Gastrocnemius medialis (tissue), 4 donors: ENCODE measurements at regions not wholly inside any gene's neighbourhood (a gene's known extent, or its start where the extent isn't known, plus 50 kb on each side); places are given as distances from the start of the nearest gene placed in this dataset.

Experiments
- ATAC-seq, 2 donors: fragments of 150-250 bp; one replicate each; pipeline ENCODE4 v1.9.1; 2016
- DNase-seq, 2 donors: peaks; one replicate each; pipeline ENCODE4 v3.0.0-alpha.2; 2019
- H3K27ac ChIP-seq, 4 donors: fragments of 200-600 bp; sonication (generic); 1 replicate in 1 of 4; 2 replicates in 3 of 4; pipeline ENCODE4 v1.5.1; 2016 to 2018; ENCODE audit warnings: mild to moderate bottlenecking in 2 of 4, moderate library complexity in 1 of 4
- H3K27me3 ChIP-seq, 3 donors: fragments of 200-600 bp; sonication (generic) in 2 of 3; 1 replicate in 1 of 3; 2 replicates in 2 of 3; pipeline versions ENCODE4 v1.5.1 to v1.6.0; 2016 to 2019; ENCODE audit warnings: mild to moderate bottlenecking in 1 of 3, moderate library complexity in 1 of 3
- H3K36me3 ChIP-seq, 2 donors: fragments of 200-600 bp; sonication (generic) in 1 of 2; one replicate each; pipeline ENCODE4 v1.5.1; 2017 to 2018
- H3K4me1 ChIP-seq, 2 donors: fragments of 200-600 bp; sonication (generic) in 1 of 2; one replicate each; pipeline ENCODE4 v1.5.1; 2016 to 2017; ENCODE audit warnings: mild to moderate bottlenecking in 2 of 2
- H3K4me3 ChIP-seq, 4 donors: fragments of 200-600 bp; sonication (generic) in 3 of 4; 1 replicate in 1 of 4; 2 replicates in 3 of 4; pipeline ENCODE4 v1.5.1; 2016 to 2019; ENCODE audit warnings: mild to moderate bottlenecking in 2 of 4
- H3K9me3 ChIP-seq, 3 donors: fragments of 200-600 bp; sonication (generic) in 2 of 3; 1 replicate in 1 of 3; 2 replicates in 2 of 3; pipeline ENCODE4 v1.5.1; 2016 to 2019
- POLR2A ChIP-seq, 2 donors: fragments of 450-650 bp; IDR thresholded peaks; one replicate each; pipeline ENCODE4 v1.6.1; 2017; ENCODE audit warnings: antibody characterized with exemption in 2 of 2, mild to moderate bottlenecking in 2 of 2, moderate library complexity in 2 of 2
- in situ Hi-C, 4 donors: fragments of 200-750 bp; cut with MboI; loops; one replicate each; pipeline versions ENCODE4 v1.15.0 to v1.8.0; 2017; ENCODE audit warnings: low sequenced_read_pairs in 4 of 4
- intact Hi-C: fragments of 100-400 bp; cut with DNase I; formaldehyde crosslinking; loops from one replicate; pipeline ENCODE4 v1.15.1; 2023; ENCODE audit warnings: low total_unique reads
- TF ChIP-seq, protein P1 (sequence below), 5 experiments: fragments of 450-650 bp in 3 of 5; fragments of 200-600 bp in 2 of 5; sonication (generic) in 2 of 5; IDR thresholded peaks in 4 of 5; conservative IDR thresholded peaks in 1 of 5; 1 replicate in 4 of 5; 2 replicates in 1 of 5; pipeline ENCODE4 v1.5.1; 2016 to 2019; ENCODE audit warnings: antibody characterized with exemption in 5 of 5, mild to moderate bottlenecking in 3 of 5, moderate library complexity in 3 of 5

DNA sequence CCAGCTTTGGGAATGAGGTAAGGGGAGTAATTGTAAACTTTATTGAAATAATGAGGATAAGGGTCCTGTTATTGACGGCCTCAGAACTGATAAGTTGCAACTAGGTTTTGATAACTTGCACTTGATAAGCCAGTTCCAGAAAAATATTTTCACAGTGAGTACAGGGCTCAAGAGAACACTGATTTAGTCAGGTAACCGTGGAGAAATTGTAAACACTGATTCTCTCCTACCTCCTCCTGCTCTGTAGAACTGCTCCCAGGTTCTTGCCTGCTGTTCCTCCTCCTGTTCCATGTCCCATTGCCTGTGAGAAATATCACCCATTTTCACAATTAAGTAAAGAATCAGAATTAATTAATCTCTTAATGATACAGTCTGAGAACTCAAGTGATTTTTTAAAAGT lies 55.0 kb upstream of the CXXC4 start:
- TF ChIP-seq POLR2A (IDR thresholded peaks at IDR 0.05) = no peak
- TF ChIP-seq, protein P1, sequence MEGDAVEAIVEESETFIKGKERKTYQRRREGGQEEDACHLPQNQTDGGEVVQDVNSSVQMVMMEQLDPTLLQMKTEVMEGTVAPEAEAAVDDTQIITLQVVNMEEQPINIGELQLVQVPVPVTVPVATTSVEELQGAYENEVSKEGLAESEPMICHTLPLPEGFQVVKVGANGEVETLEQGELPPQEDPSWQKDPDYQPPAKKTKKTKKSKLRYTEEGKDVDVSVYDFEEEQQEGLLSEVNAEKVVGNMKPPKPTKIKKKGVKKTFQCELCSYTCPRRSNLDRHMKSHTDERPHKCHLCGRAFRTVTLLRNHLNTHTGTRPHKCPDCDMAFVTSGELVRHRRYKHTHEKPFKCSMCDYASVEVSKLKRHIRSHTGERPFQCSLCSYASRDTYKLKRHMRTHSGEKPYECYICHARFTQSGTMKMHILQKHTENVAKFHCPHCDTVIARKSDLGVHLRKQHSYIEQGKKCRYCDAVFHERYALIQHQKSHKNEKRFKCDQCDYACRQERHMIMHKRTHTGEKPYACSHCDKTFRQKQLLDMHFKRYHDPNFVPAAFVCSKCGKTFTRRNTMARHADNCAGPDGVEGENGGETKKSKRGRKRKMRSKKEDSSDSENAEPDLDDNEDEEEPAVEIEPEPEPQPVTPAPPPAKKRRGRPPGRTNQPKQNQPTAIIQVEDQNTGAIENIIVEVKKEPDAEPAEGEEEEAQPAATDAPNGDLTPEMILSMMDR (IDR thresholded peaks at IDR 0.05 in 4 of 5, conservative IDR thresholded peaks at IDR 0.05 in 1 of 5) = no peak
- Histone ChIP-seq H3K27me3 (no peaks in the 10 kb centered on the region), H3K27ac (no peak overlapping the region), H3K36me3 (no peaks in the 10 kb centered on the region), H3K4me1 (no peaks in the 10 kb centered on the region), H3K4me3 (no peak overlapping the region), H3K9me3 (no peaks in the 10 kb centered on the region)
- DNase-seq (no peak), ATAC-seq (no peak)
- intact Hi-C loops (no loop called here), in situ Hi-C loops (no loop called here)

DNA sequence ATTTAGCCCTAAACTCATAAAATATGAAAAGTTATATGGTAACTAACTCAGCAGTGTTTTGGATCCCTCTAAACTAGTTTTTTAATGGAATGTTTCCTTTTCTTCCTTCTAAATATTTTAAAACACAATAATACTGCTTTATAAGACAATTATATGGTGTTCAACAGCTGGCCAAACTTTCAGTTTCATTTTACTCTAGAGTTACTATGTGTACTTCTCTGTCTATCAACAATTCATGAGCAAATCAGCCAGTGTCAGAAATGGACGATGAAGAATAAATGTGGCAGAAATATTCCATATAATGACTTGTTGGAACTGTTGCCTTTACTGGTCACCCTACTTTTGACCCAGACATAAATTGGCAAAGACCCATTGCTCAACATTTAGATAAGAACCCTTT lies 64.8 kb upstream of the CXXC4 start:
- H3K4me1 ChIP-seq = no peaks in the 10 kb centered on the region
- no peaks in the 10 kb centered on the region for H3K9me3 ChIP-seq
- H3K27me3 ChIP-seq = no peaks in the 10 kb centered on the region
- in situ Hi-C loops = no loop called here
- H3K36me3 ChIP-seq = no peaks in the 10 kb centered on the region
- TF ChIP-seq POLR2A (IDR thresholded peaks at IDR 0.05) = no peak
- no peak for DNase-seq
- H3K4me3 ChIP-seq = no peak overlapping the region
- ATAC-seq = no peak
- H3K27ac ChIP-seq = no peak overlapping the region
- intact Hi-C loops = no loop called here

DNA sequence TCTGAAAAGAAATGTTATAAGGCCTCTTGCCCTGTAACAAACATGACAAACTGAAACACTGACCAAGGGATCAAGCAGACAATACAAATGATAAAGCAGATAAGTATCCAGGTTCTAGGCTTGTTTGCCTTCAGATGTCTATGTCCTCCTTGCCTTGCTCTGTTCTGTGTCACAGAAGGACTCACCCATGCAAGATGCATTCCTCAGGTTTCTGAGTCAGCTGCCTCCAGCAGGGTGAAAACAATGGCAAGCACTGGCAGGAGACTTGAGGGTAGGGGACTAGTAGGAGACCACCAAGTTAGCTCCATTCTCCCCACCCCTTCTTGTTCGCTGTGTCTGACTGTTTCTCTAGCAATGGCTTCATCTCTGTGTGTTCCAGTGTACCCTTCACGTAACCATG lies 76.6 kb upstream of the CXXC4 start:
- Histone ChIP-seq H3K4me1 (no peaks in the 10 kb centered on the region), H3K9me3 (no peaks in the 10 kb centered on the region), H3K4me3 (no peak overlapping the region), H3K27ac (no peak overlapping the region), H3K27me3 (no peaks in the 10 kb centered on the region), H3K36me3 (no peaks in the 10 kb centered on the region)
- TF ChIP-seq, protein P1 (IDR thresholded peaks at IDR 0.05 in 4 of 5, conservative IDR thresholded peaks at IDR 0.05 in 1 of 5) = no peak
- ATAC-seq (no peak), DNase-seq (no peak)
- intact Hi-C loops = no loop called here
- in situ Hi-C loops = no loop called here

DNA sequence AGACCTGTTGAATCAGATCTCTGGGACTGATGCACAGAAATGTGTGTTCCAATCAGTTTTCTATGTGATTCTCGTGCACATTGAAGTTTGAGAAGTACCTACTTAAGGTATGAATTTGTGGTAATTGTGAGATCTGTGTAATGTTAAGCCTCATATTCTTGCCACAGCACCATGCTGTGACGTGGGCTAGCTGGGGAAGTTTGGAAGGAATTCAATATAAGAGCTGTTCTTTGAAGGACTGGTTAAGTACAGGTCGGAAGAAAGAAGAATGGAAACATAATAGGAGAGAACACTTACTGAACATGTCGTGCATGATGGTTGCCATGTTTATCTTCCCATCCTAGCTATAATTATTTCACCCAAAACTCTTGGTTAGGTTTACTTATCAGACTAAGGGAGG lies 79.7 kb upstream of the CXXC4 start:
- no peaks in the 10 kb centered on the region for H3K27me3 ChIP-seq
- no peak for DNase-seq
- no peaks in the 10 kb centered on the region for H3K4me1 ChIP-seq
- no peak overlapping the region for H3K4me3 ChIP-seq
- no peaks in the 10 kb centered on the region for H3K9me3 ChIP-seq
- intact Hi-C loops (no loop called here), in situ Hi-C loops (no loop called here)
- H3K27ac ChIP-seq = no peak overlapping the region
- H3K36me3 ChIP-seq = no peaks in the 10 kb centered on the region
- ATAC-seq = no peak
- no peak for TF ChIP-seq POLR2A (IDR thresholded peaks at IDR 0.05)
- TF ChIP-seq, protein P1 (IDR thresholded peaks at IDR 0.05 in 4 of 5, conservative IDR thresholded peaks at IDR 0.05 in 1 of 5) = no peak

DNA sequence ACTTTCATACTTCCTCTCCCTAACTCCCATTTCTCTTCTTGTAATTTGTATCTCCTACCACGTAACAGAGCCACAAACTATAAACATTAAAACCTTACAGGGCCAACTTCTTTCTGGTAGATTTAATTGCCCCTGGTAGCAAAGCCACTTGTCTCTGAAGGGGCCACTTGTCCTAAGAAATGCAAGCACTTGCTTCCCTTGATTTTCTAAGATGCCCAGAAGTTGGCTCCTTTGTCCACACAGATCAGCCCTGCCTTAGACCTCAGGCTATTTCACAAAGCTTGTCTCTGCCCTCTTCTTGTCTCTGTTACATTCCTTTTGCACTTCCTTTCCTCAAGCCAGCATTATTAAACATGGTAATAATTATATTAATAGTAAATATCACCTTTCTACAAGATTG lies 80.6 kb upstream of the CXXC4 start:
- in situ Hi-C loops (no loop called here), intact Hi-C loops (no loop called here)
- Histone ChIP-seq H3K4me1 (no peaks in the 10 kb centered on the region), H3K27ac (no peak overlapping the region), H3K9me3 (no peaks in the 10 kb centered on the region), H3K27me3 (no peaks in the 10 kb centered on the region), H3K4me3 (no peak overlapping the region), H3K36me3 (no peaks in the 10 kb centered on the region)
- TF ChIP-seq POLR2A (IDR thresholded peaks at IDR 0.05) = no peak
- TF ChIP-seq, protein P1 (IDR thresholded peaks at IDR 0.05 in 4 of 5, conservative IDR thresholded peaks at IDR 0.05 in 1 of 5) = no peak
- DNase-seq = no peak
- ATAC-seq = no peak
